BLaER1 (cell line): ENCODE measurements at regions not wholly inside any gene's neighbourhood (a gene's known extent, or its start where the extent isn't known, plus 50 kb on each side); places are given as distances from the start of the nearest gene placed in this dataset.

Source experiments
- H3K27ac ChIP-seq: shearing (Covaris generic); formaldehyde crosslinking; 2 replicates; pipeline ENCODE4 v1.8.1; 2022
- H3K27me3 ChIP-seq: shearing (Covaris generic); formaldehyde crosslinking; 2 replicates; pipeline ENCODE4 v1.8.1; 2022
- H3K36me3 ChIP-seq: shearing (Covaris generic); formaldehyde crosslinking; 2 replicates; pipeline ENCODE4 v1.8.1; 2022
- H3K4me1 ChIP-seq: shearing (Covaris generic); formaldehyde crosslinking; 2 replicates; pipeline ENCODE4 v1.8.1; 2022
- H3K4me2 ChIP-seq: shearing (Covaris generic); formaldehyde crosslinking; 2 replicates; pipeline ENCODE4 v1.8.1; 2022
- H3K4me3 ChIP-seq: shearing (Covaris generic); formaldehyde crosslinking; 2 replicates; pipeline ENCODE4 v1.8.1; 2022
- H3K9ac ChIP-seq: shearing (Covaris generic); formaldehyde crosslinking; 2 replicates; pipeline ENCODE4 v1.8.1; 2022
- H3K9me3 ChIP-seq: shearing (Covaris generic); formaldehyde crosslinking; 2 replicates; pipeline ENCODE4 v1.8.1; 2022
- H4K20me1 ChIP-seq: shearing (Covaris generic); formaldehyde crosslinking; 2 replicates; pipeline ENCODE4 v1.8.1; 2022
- Cebpa-rat ChIP-seq: shearing (Covaris generic); IDR thresholded peaks from 2 replicates; pipeline ENCODE4 v1.8.1; 2022

DNA sequence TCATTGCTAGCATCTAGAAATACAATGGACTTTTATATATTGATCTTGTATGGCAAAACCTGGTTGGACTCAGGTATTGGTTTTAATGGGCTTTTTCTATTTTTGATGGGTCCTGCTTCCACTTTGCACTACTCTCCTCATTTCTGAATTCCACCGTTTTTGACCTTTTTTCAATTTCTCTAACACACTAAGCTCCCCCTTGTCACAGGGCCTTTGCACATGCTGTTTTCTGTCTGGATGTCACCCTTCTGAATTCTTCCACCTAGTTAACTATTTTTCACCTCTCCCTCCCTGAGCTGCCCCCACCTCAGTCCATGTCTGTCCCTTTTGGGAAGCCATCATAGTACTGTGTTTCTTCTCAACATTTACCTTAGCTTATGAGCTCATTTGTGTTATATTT lies 112.7 kb upstream of the FRMD6 start:
- H3K36me3 ChIP-seq, result no peaks in the 10 kb centered on the region
- no peak overlapping the region for H3K4me3 ChIP-seq
- no peak overlapping the region for H3K27ac ChIP-seq
- H3K4me2 ChIP-seq, result no peak overlapping the region
- no peak overlapping the region for H3K9ac ChIP-seq
- no peaks in the 10 kb centered on the region for H4K20me1 ChIP-seq
- no peaks in the 10 kb centered on the region for H3K27me3 ChIP-seq
- no peak for TF ChIP-seq Cebpa-rat
- no peaks in the 10 kb centered on the region for H3K4me1 ChIP-seq
- peaks cover 6% of the 10 kb centered on the region for H3K9me3 ChIP-seq

DNA sequence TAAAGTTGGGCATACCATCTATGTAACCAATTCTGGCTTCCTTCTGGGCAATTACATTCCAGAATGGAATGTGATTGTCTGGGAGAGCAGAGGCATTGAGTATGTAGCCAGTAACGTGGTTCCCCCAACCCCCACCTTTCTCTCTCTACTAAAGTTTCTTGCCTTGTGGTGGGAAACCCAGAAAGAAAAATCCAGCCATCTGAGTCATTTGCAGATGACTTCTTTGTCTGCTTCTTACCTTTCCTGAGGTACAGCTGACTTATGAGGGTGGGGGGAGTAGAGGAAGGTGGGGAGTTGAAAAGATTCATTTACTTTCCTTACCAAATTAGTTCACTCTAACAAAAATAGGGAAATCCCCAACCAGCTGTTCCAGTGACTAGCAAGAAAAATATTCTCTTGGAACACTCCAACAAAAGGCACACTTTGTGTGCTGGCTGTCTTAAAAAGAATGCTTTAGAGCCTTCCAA lies 112.1 kb upstream of the FRMD6 start:
- Histone ChIP-seq H3K27ac (no peak overlapping the region), H3K36me3 (no peaks in the 10 kb centered on the region), H4K20me1 (no peaks in the 10 kb centered on the region), H3K9me3 (peaks cover 6% of the 10 kb centered on the region), H3K27me3 (no peaks in the 10 kb centered on the region), H3K9ac (no peak overlapping the region), H3K4me2 (no peak overlapping the region), H3K4me1 (no peaks in the 10 kb centered on the region), H3K4me3 (no peak overlapping the region)
- no peak for TF ChIP-seq Cebpa-rat

DNA sequence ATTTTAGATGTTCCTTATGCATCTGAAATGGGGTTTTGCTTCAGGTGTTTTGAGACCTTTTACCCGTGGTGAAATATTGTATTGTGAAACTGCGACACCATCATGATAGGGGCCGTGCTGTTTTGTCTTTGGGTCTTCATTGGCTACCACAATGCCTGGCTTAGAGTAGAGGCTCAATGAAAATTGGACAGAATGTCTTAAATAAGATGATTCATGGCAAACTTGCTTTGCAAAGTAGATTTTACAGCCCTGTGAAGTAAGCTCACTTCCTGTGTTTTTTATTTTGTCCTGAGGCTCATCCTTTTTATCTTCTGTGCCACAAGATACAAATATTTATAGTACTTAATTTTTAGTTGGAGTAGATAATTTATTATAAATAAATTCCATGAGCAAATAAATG lies 111.3 kb upstream of the FRMD6 start:
- H3K4me1 ChIP-seq, result no peaks in the 10 kb centered on the region
- no peak overlapping the region for H3K4me3 ChIP-seq
- no peaks in the 10 kb centered on the region for H3K36me3 ChIP-seq
- H3K27ac ChIP-seq, result no peak overlapping the region
- H3K4me2 ChIP-seq, result no peak overlapping the region
- no peak overlapping the region for H3K9ac ChIP-seq
- H3K27me3 ChIP-seq, result no peaks in the 10 kb centered on the region
- TF ChIP-seq Cebpa-rat, result no peak
- H3K9me3 ChIP-seq, result peaks cover 4% of the 10 kb centered on the region
- no peaks in the 10 kb centered on the region for H4K20me1 ChIP-seq

- TF ChIP-seq Cebpa-rat, result no peak
- Histone ChIP-seq H3K4me2 (no peak overlapping the region), H3K9ac (no peak overlapping the region), H3K4me3 (no peak overlapping the region), H3K4me1 (no peaks in the 10 kb centered on the region), H3K36me3 (no peaks in the 10 kb centered on the region), H3K27ac (no peak overlapping the region), H4K20me1 (no peaks in the 10 kb centered on the region), H3K27me3 (no peaks in the 10 kb centered on the region), H3K9me3 (no peaks in the 10 kb centered on the region)
Observed at GRCh38 chr14:51544471-51544870, 107.2 kb upstream of the FRMD6 start.

DNA sequence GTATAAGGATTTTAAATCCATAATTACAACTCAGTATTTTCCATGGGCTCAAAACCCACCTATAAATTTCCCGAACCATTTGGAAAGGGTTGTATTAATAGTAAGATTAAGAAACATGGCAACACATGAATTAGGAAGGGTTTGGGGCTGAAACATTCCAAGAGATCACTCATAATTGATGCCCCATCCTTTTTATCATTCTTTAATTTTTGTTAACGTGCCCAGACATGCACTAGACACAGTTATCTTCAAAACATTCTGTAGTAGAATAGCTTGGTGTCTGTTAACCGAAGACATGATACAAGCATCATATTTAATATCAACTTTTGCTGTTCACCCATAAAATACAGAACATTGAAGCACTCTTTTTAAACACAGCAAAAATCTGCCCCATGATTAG lies 106.8 kb upstream of the FRMD6 start:
- Histone ChIP-seq H3K27ac (no peak overlapping the region), H3K4me1 (no peaks in the 10 kb centered on the region), H3K4me2 (no peak overlapping the region), H3K27me3 (no peaks in the 10 kb centered on the region), H3K4me3 (no peak overlapping the region), H3K9me3 (no peaks in the 10 kb centered on the region), H4K20me1 (no peaks in the 10 kb centered on the region), H3K9ac (no peak overlapping the region), H3K36me3 (no peaks in the 10 kb centered on the region)
- no peak for TF ChIP-seq Cebpa-rat

- no peak overlapping the region for H3K4me2 ChIP-seq
- H3K4me1 ChIP-seq, result no peaks in the 10 kb centered on the region
- no peak overlapping the region for H3K4me3 ChIP-seq
- TF ChIP-seq Cebpa-rat, result no peak
- no peaks in the 10 kb centered on the region for H3K27me3 ChIP-seq
- no peak overlapping the region for H3K27ac ChIP-seq
- H3K9me3 ChIP-seq, result no peaks in the 10 kb centered on the region
- no peak overlapping the region for H3K9ac ChIP-seq
- no peaks in the 10 kb centered on the region for H3K36me3 ChIP-seq
- no peaks in the 10 kb centered on the region for H4K20me1 ChIP-seq
Observed at GRCh38 chr14:51545396-51545795, 106.3 kb upstream of the FRMD6 start.

GRCh38 chr14:51546099-51546498 lies 105.6 kb upstream of the FRMD6 start:
- H3K4me2 ChIP-seq, result no peak overlapping the region
- H4K20me1 ChIP-seq, result no peaks in the 10 kb centered on the region
- no peak for TF ChIP-seq Cebpa-rat

GRCh38 chr14:51546603-51547258 lies 105.0 kb upstream of the FRMD6 start:
- H3K27me3 ChIP-seq, result no peaks in the 10 kb centered on the region
- no peaks in the 10 kb centered on the region for H3K9me3 ChIP-seq
- H3K36me3 ChIP-seq, result no peaks in the 10 kb centered on the region
- H3K27ac ChIP-seq, result no peak overlapping the region
- no peak for TF ChIP-seq Cebpa-rat
- H3K4me2 ChIP-seq, result no peak overlapping the region
- H3K4me1 ChIP-seq, result no peaks in the 10 kb centered on the region
- no peaks in the 10 kb centered on the region for H4K20me1 ChIP-seq
- no peak overlapping the region for H3K9ac ChIP-seq
- no peak overlapping the region for H3K4me3 ChIP-seq

More at GRCh38 chr14:51546099-51546498, 105.6 kb upstream of the FRMD6 start:
- Histone ChIP-seq H3K4me1 (no peaks in the 10 kb centered on the region), H3K27me3 (no peaks in the 10 kb centered on the region), H3K9me3 (no peaks in the 10 kb centered on the region), H3K27ac (no peak overlapping the region), H3K4me3 (no peak overlapping the region), H3K36me3 (no peaks in the 10 kb centered on the region), H3K9ac (no peak overlapping the region)

GRCh38 chr14:51547260-51547659 lies 104.5 kb upstream of the FRMD6 start:
- no peaks in the 10 kb centered on the region for H3K27me3 ChIP-seq
- no peaks in the 10 kb centered on the region for H3K9me3 ChIP-seq
- H3K27ac ChIP-seq, result no peak overlapping the region
- no peak overlapping the region for H3K4me2 ChIP-seq
- H3K4me1 ChIP-seq, result no peaks in the 10 kb centered on the region
- no peak overlapping the region for H3K4me3 ChIP-seq
- no peaks in the 10 kb centered on the region for H3K36me3 ChIP-seq
- no peak for TF ChIP-seq Cebpa-rat
- H3K9ac ChIP-seq, result no peak overlapping the region
- no peaks in the 10 kb centered on the region for H4K20me1 ChIP-seq

- no peak overlapping the region for H3K4me2 ChIP-seq
- no peaks in the 10 kb centered on the region for H3K36me3 ChIP-seq
- H3K9me3 ChIP-seq, result no peaks in the 10 kb centered on the region
- H3K9ac ChIP-seq, result no peak overlapping the region
- H4K20me1 ChIP-seq, result no peaks in the 10 kb centered on the region
- H3K4me3 ChIP-seq, result no peak overlapping the region
- no peak overlapping the region for H3K27ac ChIP-seq
- H3K4me1 ChIP-seq, result no peaks in the 10 kb centered on the region
- H3K27me3 ChIP-seq, result no peaks in the 10 kb centered on the region
- TF ChIP-seq Cebpa-rat, result no peak
Observed at GRCh38 chr14:51547701-51548100, 104.0 kb upstream of the FRMD6 start.

DNA sequence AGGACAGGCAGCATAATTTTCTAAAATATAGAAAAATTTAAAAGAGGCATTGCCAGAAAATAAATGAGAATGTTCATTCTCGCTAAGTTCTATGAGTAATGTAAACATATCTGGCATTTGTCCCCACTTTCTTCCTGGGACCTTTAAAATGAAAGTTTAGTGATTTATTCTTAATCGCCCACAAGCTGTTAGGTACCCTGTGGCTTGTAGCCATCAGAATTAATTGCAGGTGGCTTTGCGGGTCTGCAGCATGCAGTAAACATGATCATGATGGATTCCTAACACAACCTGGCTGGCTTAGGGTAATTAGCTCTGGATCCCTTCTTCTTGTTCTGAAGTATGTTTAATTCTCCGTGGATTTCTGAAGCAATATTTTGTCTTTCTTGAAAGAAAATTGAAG lies 103.5 kb upstream of the FRMD6 start:
- H3K4me3 ChIP-seq, result no peak overlapping the region
- no peak overlapping the region for H3K4me2 ChIP-seq
- no peaks in the 10 kb centered on the region for H3K4me1 ChIP-seq
- no peaks in the 10 kb centered on the region for H3K36me3 ChIP-seq
- no peak overlapping the region for H3K9ac ChIP-seq
- no peak overlapping the region for H3K27ac ChIP-seq
- H3K9me3 ChIP-seq, result no peaks in the 10 kb centered on the region
- no peak for TF ChIP-seq Cebpa-rat
- H3K27me3 ChIP-seq, result no peaks in the 10 kb centered on the region
- no peaks in the 10 kb centered on the region for H4K20me1 ChIP-seq
